Kidney epithelial cell (primary cell): ENCODE measurements at regions not wholly inside any gene's neighbourhood (a gene's known extent, or its start where the extent isn't known, plus 50 kb on each side); places are given as distances from the start of the nearest gene placed in this dataset.
"Not testable (repeated sequence)": the region's sequence is repeated elsewhere in the genome, so short reads cannot be mapped to it uniquely, and the experiment has no call there.

Experiments used
- DNase-seq: peaks from one replicate; pipeline ENCODE4 v3.0.0-alpha.2; 2010; ENCODE audit warnings: low read depth
- H3K27me3 ChIP-seq: 2 replicates; pipeline ENCODE4 v1.6.0; 2011; ENCODE audit warnings: low read length; ENCODE audit not compliant: control insufficient read depth, insufficient read depth
- H3K36me3 ChIP-seq: 2 replicates; pipeline ENCODE4 v1.5.1; 2011; ENCODE audit warnings: low read length; ENCODE audit not compliant: control insufficient read depth, insufficient read depth
- H3K4me3 ChIP-seq: 2 replicates; pipeline ENCODE4 v1.5.1; 2011; ENCODE audit warnings: low read depth, mild to moderate bottlenecking, control low read depth, low read length
- TF ChIP-seq, protein P1 (sequence below): IDR thresholded peaks from 2 replicates; pipeline ENCODE4 v1.5.1; 2011; ENCODE audit warnings: mild to moderate bottlenecking, moderate library complexity, low read length, control low read depth, inconsistent platforms; ENCODE audit not compliant: insufficient read depth, poor library complexity, severe bottlenecking

DNA sequence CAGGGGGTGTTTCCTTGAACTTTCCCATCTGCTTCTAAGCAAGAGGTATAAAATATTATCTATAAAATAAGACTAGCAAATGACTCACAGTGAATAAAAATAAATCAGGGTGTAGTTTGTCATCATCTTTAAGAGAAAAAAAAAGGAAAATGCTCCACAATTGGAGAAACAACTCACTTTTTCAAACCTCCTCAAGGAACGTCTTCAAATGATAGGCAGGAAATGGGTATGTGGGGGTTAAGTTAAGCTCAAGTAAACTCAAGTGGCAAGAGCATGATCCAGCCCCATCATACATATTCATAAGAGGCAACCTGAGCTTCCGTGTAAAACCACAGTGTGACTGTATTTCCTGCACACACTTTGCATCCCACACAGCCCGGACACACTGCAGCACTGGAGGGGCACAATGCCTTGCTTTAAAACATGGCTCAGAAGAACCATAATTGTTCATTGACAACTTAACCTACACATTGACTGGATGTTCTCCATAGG lies 58.5 kb upstream of the CEP85L start:
- Histone ChIP-seq H3K27me3 (no peaks in the 10 kb centered on the region), H3K4me3 (peak overlapping the region; percentile 38), H3K36me3 (no peaks in the 10 kb centered on the region)
- TF ChIP-seq, protein P1, sequence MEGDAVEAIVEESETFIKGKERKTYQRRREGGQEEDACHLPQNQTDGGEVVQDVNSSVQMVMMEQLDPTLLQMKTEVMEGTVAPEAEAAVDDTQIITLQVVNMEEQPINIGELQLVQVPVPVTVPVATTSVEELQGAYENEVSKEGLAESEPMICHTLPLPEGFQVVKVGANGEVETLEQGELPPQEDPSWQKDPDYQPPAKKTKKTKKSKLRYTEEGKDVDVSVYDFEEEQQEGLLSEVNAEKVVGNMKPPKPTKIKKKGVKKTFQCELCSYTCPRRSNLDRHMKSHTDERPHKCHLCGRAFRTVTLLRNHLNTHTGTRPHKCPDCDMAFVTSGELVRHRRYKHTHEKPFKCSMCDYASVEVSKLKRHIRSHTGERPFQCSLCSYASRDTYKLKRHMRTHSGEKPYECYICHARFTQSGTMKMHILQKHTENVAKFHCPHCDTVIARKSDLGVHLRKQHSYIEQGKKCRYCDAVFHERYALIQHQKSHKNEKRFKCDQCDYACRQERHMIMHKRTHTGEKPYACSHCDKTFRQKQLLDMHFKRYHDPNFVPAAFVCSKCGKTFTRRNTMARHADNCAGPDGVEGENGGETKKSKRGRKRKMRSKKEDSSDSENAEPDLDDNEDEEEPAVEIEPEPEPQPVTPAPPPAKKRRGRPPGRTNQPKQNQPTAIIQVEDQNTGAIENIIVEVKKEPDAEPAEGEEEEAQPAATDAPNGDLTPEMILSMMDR: no peak
- DNase-seq: peak; percentile 82

DNA sequence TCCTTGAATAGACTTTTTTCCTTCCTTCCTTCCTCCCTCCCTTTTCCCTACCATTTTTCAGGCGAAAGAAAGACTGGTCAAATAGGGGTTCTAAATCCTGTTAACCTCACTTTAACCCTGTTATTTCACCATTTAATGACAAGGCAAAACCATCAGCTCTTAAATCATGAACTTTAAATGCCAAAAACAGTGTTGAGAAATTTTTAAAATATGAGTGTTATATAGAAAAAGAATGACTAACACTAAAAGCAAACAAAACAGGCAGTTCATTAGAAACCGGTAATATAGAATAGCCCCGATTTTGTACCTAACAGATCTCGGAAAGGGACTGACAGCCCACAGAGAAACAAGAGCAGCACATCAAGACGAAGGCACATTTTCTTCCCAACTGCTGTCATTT lies 57.4 kb upstream of the CEP85L start:
- TF ChIP-seq, protein P1: no peak
- H3K36me3 ChIP-seq: no peaks in the 10 kb centered on the region
- DNase-seq: no peak
- no peaks in the 10 kb centered on the region for H3K27me3 ChIP-seq
- peak overlapping the region; percentile 38 for H3K4me3 ChIP-seq

DNA sequence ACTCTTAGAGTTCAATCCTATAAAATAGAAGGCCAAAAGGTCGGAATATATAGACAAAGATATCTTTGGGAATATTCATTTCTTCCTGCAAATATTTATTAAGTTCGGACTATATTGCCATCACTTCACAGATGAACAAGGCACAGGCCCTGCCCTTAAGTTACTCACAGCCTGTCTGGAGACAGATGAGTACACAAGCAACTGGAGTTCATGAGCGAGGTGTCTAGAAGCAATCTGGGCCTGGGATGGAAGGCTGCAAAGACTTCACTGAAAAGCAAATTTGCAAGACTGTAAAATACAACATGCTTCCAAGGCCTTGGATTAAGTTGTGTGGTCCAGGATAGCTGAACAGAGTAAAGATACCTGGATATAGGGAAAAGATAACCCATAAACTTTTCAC lies 56.7 kb upstream of the CEP85L start:
- no peak overlapping the region for H3K4me3 ChIP-seq
- no peaks in the 10 kb centered on the region for H3K27me3 ChIP-seq
- TF ChIP-seq, protein P1: no peak
- no peak for DNase-seq
- H3K36me3 ChIP-seq: no peaks in the 10 kb centered on the region

DNA sequence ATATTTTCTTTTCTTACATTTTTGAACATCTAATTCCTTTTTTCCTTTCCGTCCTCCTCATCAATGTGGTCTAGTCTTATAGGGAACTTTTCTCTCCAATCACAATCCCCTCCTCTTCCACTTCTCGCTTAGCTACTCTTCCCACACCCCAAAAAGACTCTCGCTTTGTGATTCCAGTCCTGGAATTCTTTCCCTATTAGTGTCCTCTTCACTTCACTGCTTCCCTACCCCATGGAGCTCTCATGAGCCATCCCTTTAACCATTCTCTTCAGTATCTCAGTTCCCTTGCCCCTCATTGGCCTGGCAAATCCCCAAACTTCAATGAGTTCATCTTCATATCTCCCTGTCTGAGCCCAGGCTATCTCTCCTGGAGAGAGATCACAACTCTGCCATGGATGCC lies 55.3 kb upstream of the CEP85L start:
- Histone ChIP-seq H3K27me3 (no peaks in the 10 kb centered on the region), H3K4me3 (no peak overlapping the region), H3K36me3 (no peaks in the 10 kb centered on the region)
- TF ChIP-seq, protein P1: no peak
- DNase-seq: no peak

DNA sequence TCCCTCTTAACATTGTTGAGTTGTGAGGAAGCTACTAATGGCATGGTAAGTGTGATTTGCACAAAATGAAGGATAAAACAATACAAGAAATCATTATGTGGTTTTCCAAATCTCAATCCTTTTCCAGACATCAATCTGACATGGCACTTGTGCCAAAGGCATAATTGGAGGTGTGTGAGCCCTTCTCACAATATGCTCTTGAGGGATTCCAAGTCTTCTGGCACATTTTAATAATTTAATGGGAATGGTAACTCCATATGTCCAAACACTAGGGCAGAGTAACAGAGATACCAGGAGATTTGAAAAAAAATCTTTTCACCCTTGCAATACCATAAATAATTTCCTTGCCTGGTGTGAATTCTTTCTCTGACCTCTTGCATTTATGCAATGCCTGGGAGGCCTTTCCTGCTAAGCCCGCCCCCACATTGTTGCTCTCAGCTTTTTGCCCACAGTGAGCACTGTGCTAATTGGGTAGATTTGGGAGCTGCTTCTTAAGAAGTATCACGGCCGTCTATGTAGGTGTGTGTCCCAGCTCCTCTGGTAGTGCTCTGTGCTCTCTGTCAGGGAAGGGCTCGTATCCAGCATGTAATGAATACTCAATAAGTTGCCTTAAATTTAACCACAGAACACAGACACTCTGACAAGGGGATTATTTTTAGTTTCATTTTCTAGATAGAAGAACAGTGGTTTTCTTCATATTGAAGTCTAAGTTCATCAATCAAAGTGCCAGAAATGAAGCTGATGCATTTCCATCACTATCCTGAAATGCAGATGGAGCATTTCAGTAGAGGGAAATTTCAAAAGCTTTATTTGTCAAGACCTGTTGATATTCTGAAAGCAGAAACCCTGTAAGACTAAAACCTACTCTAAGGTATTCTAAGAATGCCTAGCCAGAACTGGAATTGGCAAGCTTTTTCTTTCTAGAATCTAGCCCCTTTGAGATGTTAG lies 54.4 kb upstream of the CEP85L start:
- Histone ChIP-seq H3K27me3 (no peaks in the 10 kb centered on the region), H3K4me3 (no peak overlapping the region), H3K36me3 (no peaks in the 10 kb centered on the region)
- TF ChIP-seq, protein P1: no peak
- no peak for DNase-seq

DNA sequence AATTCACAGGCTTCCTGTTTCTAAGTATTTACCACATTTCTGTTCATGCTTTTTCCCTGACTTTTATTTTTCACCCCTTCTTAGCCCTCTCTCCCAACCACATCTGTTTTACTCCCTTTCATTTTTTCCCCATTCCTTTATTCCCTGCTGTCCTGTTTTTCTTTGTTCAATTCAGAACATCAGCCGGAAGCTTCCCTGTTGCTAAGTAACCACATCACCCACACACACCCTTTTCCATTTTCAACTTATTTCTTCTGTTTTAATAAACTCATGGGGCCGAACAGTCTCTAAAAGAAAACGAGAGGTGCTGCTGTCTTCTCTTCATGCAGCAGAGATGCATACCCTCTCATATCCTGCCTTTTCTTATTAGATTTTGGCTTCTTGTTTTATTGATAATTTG lies 53.5 kb upstream of the CEP85L start:
- no peak for DNase-seq
- Histone ChIP-seq H3K36me3 (no peaks in the 10 kb centered on the region), H3K4me3 (no peak overlapping the region), H3K27me3 (no peaks in the 10 kb centered on the region)
- TF ChIP-seq, protein P1: no peak

DNA sequence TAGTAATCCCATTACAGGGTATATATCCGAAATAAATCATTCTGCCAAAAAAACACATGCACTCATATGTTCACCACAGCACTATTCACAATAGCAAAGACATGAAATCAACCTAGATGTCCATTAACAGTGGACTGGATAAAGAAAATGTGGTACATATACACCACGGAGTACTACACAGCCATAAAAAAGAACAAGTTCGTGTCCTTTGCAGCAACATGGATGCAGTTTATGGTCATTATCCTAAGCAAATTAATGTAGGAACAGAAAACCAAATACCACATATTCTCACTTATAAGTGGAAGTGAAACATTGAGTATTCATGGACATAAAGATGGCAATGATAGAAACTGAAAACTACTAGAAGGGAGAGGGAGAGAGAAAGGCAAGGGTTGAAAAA lies 49.9 kb upstream of the CEP85L start:
- not testable (repeated sequence) for DNase-seq, H3K27me3 ChIP-seq, H3K4me3 ChIP-seq, H3K36me3 ChIP-seq
